Spleen (tissue), 11 donors: ENCODE measurements at regions not wholly inside any gene's neighbourhood (a gene's known extent, or its start where the extent isn't known, plus 50 kb on each side); places are given as distances from the start of the nearest gene placed in this dataset.

Experiments used
- DNase-seq: peaks from one replicate; pipeline ENCODE4 v3.0.0-alpha.2; 2020
- H3K27ac ChIP-seq, 8 donors: fragments of 200-600 bp; sonication (generic) in 7 of 8; 1 replicate in 4 of 8; 2 replicates in 4 of 8; pipeline versions ENCODE4 v1.5.0 to v1.8.0; 2016 to 2021; ENCODE audit warnings: inconsistent platforms in 4 of 8, mild to moderate bottlenecking in 4 of 8, moderate library complexity in 1 of 8
- H3K27me3 ChIP-seq, 7 donors: fragments of 200-600 bp; sonication (generic) in 6 of 7; replicated peaks in 1 of 7; 1 replicate in 4 of 7; 2 replicates in 3 of 7; pipeline versions ENCODE4 v1.5.0 to v1.8.0; 2016 to 2021; ENCODE audit warnings: inconsistent platforms in 3 of 7, mild to moderate bottlenecking in 1 of 7
- H3K36me3 ChIP-seq, 6 donors: fragments of 200-600 bp; sonication (generic) in 5 of 6; 1 replicate in 4 of 6; 2 replicates in 2 of 6; pipeline versions ENCODE4 v1.5.0 to v1.8.0; 2016 to 2021; ENCODE audit warnings: inconsistent platforms in 2 of 6
- H3K4me1 ChIP-seq, 6 donors: fragments of 200-600 bp; sonication (generic) in 5 of 6; 1 replicate in 3 of 6; 2 replicates in 3 of 6; pipeline versions ENCODE4 v1.5.0 to v1.8.0; 2016 to 2021; ENCODE audit warnings: inconsistent platforms in 3 of 6
- H3K4me3 ChIP-seq, 8 donors: fragments of 200-600 bp; sonication (generic) in 7 of 8; 1 replicate in 4 of 8; 2 replicates in 4 of 8; pipeline versions ENCODE4 v1.5.0 to v1.8.0; 2016 to 2021; ENCODE audit warnings: inconsistent platforms in 4 of 8, mild to moderate bottlenecking in 4 of 8, moderate library complexity in 2 of 8
- H3K9me3 ChIP-seq, 8 donors: fragments of 200-600 bp; sonication (generic) in 7 of 8; 1 replicate in 4 of 8; 2 replicates in 4 of 8; pipeline versions ENCODE4 v1.5.0 to v1.8.0; 2016 to 2021; ENCODE audit warnings: inconsistent platforms in 4 of 8
- CTCF ChIP-seq, 11 experiments: fragments of 200-600 bp in 7 of 11; fragments of 450-650 bp in 4 of 11; sonication (generic) in 4 of 11; IDR thresholded peaks in 8 of 11; conservative IDR thresholded peaks in 3 of 11; 1 replicate in 7 of 11; 2 replicates in 4 of 11; pipeline versions ENCODE4 v1.4.0 to v1.8.0; 2016 to 2021; ENCODE audit warnings: antibody characterized with exemption in 11 of 11, inconsistent platforms in 4 of 11, mild to moderate bottlenecking in 1 of 11
- POLR2A ChIP-seq, 3 donors: fragments of 450-650 bp; IDR thresholded peaks; one replicate each; pipeline ENCODE4 v1.5.1; 2017; ENCODE audit warnings: antibody characterized with exemption in 3 of 3, mild to moderate bottlenecking in 1 of 3
- POLR2AphosphoS5 ChIP-seq, 3 donors: sonication (generic); formaldehyde crosslinking; IDR thresholded peaks; one replicate each; pipeline ENCODE4 v1.5.1; 2017; ENCODE audit warnings: antibody characterized with exemption in 3 of 3
- WGBS, 5 donors: extraction: QIAGEN DNeasy Blood & Tissue Kit in 3 of 5; methylation state at CpG; one replicate each; pipeline versions ENCODE4 v1.1.5 to v1.1.7; 2013 to 2018; 5-methylcytosine and 5-hydroxymethylcytosine counted together
- intact Hi-C: fragments of 100-400 bp; cut with DNase I; formaldehyde crosslinking; loops from one replicate; pipeline ENCODE4 v1.15.0; 2023; ENCODE audit warnings: low total_unique reads
- donor health status: healthy with polysubstance abuse.
- donor health status: DM: no; HTN: no; CAD: no; lungs with moderate emphysema.
- donor health status: DM: no; HTN: no; CAD: no.
- donor health status: Bipolar disorder and iron deficiency.
- donor health status: healthy.
- donor health status: DM: no; HTN: no; CAD: no.
- donor health status: DM: yes; HTN: yes; CAD: no.

DNA sequence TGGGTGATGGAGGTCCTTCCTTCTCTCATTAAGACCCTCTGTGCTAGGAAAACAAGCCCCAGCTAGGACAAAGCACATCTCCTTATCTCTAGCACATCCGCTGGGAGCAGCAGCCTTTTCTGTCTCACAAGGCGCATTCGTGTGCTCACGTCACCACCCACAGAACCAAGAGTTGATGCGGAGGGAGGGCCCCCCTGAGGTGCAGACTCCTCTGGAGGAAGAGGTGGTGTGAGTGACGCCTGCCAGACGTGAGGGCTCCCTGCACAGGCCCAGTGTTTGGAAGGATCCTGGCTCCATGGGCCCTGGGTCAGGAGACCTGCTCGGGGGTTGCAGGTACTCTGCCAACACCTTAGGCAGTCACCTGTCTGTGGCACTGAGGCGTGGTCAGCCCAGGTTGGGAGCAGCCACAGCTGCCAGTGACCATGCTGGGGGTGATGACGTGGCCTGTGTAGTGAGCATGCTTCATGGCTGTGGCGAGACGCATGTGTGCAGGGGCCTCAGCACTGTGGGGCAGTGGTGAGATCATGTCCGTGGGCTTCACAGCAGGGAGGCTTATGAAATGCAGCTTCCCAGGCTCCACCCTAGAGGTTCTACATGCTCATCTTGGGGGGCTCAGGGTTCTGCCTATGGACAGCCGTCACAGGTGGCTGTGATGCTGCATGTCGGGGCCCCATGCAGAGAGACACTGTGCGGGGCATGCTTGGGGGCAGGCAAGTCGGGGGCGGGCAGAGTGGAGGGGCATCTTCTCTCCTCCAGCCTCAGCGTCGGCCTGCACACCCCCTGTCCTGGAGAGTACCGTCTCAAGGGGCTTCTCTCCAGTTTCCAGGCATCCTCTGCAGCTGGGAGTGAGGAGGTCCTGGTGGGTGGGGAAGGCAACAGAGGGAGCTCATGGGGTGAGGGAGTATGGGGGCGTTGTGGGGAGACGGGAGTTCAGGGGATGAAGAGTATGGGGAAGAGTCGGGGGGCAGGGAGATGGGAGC, 56.2 kb upstream of the DPYSL4 start:
- intact Hi-C loops: loop anchor here (10.0 kb wide), 1 partner anchor 246 kb away; no protein-coding TSS in a partner anchor
- peak; percentile 52 for DNase-seq
- H3K27ac ChIP-seq: no peak overlapping the region
- H3K4me1 ChIP-seq: peaks cover 0 to 8% (median 0%) of the 10 kb centered on the region in 6 donors
- no peak overlapping the region for H3K4me3 ChIP-seq
- WGBS, 5 donors: 66 to 87% (median 84%) methylated on average over 11 to 24 of the region's 24 CpGs
- H3K36me3 ChIP-seq: no peaks in the 10 kb centered on the region
- TF ChIP-seq POLR2AphosphoS5 (IDR thresholded peaks at IDR 0.05) (no peak), CTCF (IDR thresholded peaks at IDR 0.05 in 8 of 11, conservative IDR thresholded peaks at IDR 0.05 in 3 of 11) (no peak), POLR2A (IDR thresholded peaks at IDR 0.05) (no peak)
- peaks cover 0 to 13% (median 3%) of the 10 kb centered on the region in 8 donors for H3K9me3 ChIP-seq
- H3K27me3 ChIP-seq: peaks cover 0 to 51% (median 3%) of the 10 kb centered on the region in 7 donors

DNA sequence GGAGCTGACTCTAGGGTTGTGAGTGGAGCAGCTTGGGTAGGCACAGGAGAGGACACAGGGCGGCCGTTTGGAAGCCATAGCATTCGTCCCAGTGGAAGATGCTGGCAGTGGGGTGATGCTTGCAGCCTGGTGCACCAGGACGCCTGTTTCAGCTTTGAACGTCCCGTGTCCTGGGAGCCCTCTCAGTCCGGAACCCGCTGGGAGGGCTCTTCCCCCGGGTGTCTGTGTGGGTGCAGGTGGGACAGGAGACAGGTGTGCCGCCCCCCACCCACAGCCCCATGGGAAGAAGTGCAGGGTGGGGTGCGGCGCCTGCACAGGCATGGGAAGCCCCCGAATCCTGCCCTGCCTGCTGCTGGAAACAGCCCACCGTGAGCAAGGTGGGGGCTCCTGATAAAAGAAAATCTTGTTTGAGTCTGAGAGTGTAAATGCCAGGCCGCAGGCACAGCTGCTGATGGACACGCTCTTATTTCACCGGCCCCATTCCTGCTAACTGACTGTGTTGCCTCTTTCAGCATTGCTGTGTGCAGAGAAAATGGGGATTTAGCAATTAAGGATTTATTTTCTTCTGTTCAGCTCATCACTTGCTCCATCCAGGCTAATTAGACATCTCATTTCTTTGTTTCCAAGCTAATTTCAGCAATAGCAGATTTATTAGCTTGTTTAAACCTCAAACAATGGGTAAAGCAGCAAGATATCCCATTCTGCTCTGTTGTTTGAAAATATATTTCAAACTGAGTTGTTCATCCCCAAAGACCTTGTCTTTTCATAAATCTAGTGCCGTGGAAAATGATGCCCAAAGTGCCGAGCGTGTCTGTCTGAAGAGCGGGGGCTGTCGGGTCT, 54.9 kb upstream of the DPYSL4 start:
- peaks cover 0 to 13% (median 3%) of the 10 kb centered on the region in 8 donors for H3K9me3 ChIP-seq
- WGBS, 5 donors: 78 to 86% (median 82%) methylated on average over 17 to 22 of the region's 22 CpGs
- H3K4me1 ChIP-seq: peaks cover 0 to 8% (median 0%) of the 10 kb centered on the region in 6 donors
- no peak overlapping the region for H3K27ac ChIP-seq
- no peaks in the 10 kb centered on the region for H3K36me3 ChIP-seq
- H3K4me3 ChIP-seq: no peak overlapping the region
- intact Hi-C loops: loop anchor here (10.0 kb wide), 1 partner anchor 247 kb away; no protein-coding TSS in a partner anchor
- peaks cover 0 to 51% (median 3%) of the 10 kb centered on the region in 7 donors for H3K27me3 ChIP-seq
- TF ChIP-seq CTCF (IDR thresholded peaks at IDR 0.05 in 8 of 11, conservative IDR thresholded peaks at IDR 0.05 in 3 of 11): no peak
- peak; percentile 64 for DNase-seq

GRCh38 chr10:132132421-132132841, 54.3 kb upstream of the DPYSL4 start:
- Histone ChIP-seq H3K4me1 (peaks cover 0 to 8% (median 0%) of the 10 kb centered on the region in 6 donors), H3K9me3 (peaks cover 0 to 13% (median 3%) of the 10 kb centered on the region in 8 donors), H3K27ac (no peak overlapping the region), H3K36me3 (no peaks in the 10 kb centered on the region), H3K27me3 (peaks cover 0 to 51% (median 3%) of the 10 kb centered on the region in 7 donors), H3K4me3 (no peak overlapping the region)
- peak; percentile 61 for DNase-seq
- intact Hi-C loops: loop anchor here (10.0 kb wide), 1 partner anchor 248 kb away; no protein-coding TSS in a partner anchor
- WGBS, 5 donors: 58 to 80% (median 67%) methylated on average over 4 to 16 of the region's 16 CpGs
- TF ChIP-seq POLR2AphosphoS5 (IDR thresholded peaks at IDR 0.05) (no peak), CTCF (IDR thresholded peaks at IDR 0.05 in 8 of 11, conservative IDR thresholded peaks at IDR 0.05 in 3 of 11) (no peak), POLR2A (IDR thresholded peaks at IDR 0.05) (no peak)
